ENCODE measurements at regions not wholly inside any gene's neighbourhood (a gene's known extent, or its start where the extent isn't known, plus 50 kb on each side); places are given as distances from the start of the nearest gene placed in this dataset.

DNA sequence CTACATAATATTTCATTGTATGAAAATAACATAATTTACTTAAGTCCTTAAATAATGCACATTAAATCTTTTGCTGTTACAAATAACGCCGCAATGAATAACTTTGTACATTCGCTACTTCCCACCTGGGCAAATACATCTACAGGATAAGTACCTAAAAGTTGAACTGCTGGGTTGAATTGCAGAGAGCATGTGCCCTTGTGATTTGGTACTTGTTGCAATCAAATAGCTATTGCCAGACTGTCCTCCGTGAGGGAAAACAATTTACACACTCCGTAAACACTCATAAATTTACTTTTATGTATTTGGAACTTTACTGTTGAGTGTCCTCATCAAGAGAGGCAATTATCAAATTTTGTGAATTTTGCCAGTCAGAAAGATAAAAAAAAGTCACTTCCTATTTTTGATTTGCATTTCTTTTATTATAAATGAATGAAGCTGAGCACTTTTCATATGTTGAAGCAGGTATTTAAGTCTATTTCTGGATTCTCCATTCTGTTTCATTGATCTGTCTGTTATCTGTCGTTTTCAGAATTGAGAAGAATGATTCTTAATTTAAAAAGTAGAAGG, 140.8 kb upstream of the SERTAD2 start:
- Histone ChIP-seq H3K4me1 (ENCODE audit: control insufficient read depth, insufficient read depth, low read length) (peaks cover 4% of the 10 kb centered on the region), H3K36me3 (ENCODE audit: control insufficient read depth, insufficient read depth, low read length) (no peaks in the 10 kb centered on the region), H3K27ac (ENCODE audit: low read depth, low read length) (no peak overlapping the region), H3K9ac (ENCODE audit: low read length) (no peak overlapping the region), H3K4me3 (ENCODE audit: low read length) (no peak overlapping the region), H3K27me3 (ENCODE audit: control insufficient read depth, insufficient read depth, low read length) (no peaks in the 10 kb centered on the region)

DNA sequence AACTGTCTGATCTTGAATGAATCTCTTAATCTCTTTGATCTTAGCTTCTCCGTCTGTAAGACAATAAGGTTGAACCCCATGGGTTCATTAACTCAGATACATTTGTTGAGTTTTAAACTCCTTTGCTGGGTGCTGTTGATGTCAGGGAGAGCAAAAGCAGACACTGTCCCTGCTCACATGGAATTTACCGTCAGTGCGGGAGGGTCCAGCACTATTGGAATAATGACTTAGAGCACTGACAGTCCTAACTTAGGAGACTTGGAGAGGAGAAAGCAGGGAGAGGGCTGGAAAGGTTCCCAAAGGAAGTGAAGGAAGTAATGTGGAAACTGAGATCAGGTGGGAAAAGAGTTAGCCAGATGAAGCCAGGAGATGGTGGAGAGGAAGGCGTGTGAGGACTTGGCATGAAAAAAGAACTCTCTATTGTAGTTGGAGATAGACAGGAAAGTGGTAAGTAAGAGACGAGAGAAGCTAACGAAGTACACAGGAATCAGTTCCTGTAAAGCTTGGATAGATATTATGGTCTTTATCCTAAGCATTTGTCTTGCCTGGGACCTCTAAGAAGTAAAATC, 141.4 kb upstream of the SERTAD2 start:
- Histone ChIP-seq H3K4me1 (ENCODE audit: control insufficient read depth, insufficient read depth, low read length) (peaks cover 4% of the 10 kb centered on the region), H3K36me3 (ENCODE audit: control insufficient read depth, insufficient read depth, low read length) (no peaks in the 10 kb centered on the region), H3K9ac (ENCODE audit: low read length) (no peak overlapping the region), H3K4me3 (ENCODE audit: low read length) (no peak overlapping the region), H3K27ac (ENCODE audit: low read depth, low read length) (no peak overlapping the region), H3K27me3 (ENCODE audit: control insufficient read depth, insufficient read depth, low read length) (no peaks in the 10 kb centered on the region)

DNA sequence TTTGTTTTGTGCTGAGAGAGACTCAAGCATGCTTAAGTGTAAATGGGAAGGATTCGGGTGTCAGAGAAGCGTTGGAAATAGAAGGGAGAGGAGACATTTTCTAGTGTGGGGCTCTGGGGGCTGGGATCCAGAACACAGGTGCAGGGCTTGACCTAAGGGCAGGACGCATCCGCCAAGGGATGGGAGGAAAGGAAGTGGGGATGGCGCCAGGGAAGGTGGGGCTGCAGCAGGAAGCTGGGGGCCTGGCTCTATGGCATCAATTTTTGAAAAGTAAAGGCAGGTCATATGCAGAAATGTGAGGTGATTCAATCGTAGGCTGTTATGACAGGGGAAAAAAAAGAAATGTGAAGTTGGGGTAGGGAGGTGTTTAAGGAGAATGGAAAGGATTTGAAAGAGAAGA, 143.2 kb upstream of the SERTAD2 start:
- Histone ChIP-seq H3K27me3 (ENCODE audit: control insufficient read depth, insufficient read depth, low read length) (no peaks in the 10 kb centered on the region), H3K36me3 (ENCODE audit: control insufficient read depth, insufficient read depth, low read length) (no peaks in the 10 kb centered on the region), H3K4me1 (ENCODE audit: control insufficient read depth, insufficient read depth, low read length) (peaks cover 4% of the 10 kb centered on the region), H3K4me3 (ENCODE audit: low read length) (no peak overlapping the region), H3K27ac (ENCODE audit: low read depth, low read length) (no peak overlapping the region), H3K9ac (ENCODE audit: low read length) (no peak overlapping the region)

DNA sequence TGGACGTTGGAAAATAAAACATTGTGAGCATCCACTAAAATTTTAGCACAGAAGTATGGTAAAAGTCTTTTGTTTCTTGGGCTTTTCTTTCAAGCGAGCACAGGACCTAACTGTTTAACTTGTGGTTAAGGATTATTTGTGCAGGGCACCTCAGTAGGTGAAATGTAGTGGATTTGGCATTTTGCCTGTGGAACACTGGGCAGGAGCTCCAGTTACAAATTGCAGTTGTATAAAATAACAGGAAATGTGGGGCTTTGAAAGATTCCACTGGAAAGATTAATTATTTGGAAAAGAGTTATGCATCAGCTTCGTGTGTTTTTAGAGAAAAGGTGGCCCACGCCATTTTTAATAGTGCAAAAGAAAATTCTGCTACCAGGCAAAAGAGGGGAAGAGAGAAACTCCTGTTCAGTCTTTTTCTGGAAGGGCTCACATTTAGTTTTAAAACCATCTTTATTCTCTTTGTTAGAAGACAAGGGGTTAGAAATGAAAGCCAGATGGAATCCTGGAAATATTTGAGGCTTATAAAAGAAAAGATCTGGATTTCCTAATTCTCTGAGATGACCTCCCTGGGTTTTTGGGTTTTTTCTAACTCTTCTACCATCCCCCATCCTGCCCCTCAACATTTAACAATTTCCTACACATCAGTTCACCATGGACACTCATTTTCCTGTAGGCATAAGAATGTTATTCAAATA, 144.3 kb upstream of the SERTAD2 start:
- Histone ChIP-seq H3K4me1 (ENCODE audit: control insufficient read depth, insufficient read depth, low read length) (peaks cover 4% of the 10 kb centered on the region), H3K4me3 (ENCODE audit: low read length) (no peak overlapping the region), H3K27ac (ENCODE audit: low read depth, low read length) (no peak overlapping the region), H3K36me3 (ENCODE audit: control insufficient read depth, insufficient read depth, low read length) (no peaks in the 10 kb centered on the region), H3K9ac (ENCODE audit: low read length) (no peak overlapping the region), H3K27me3 (ENCODE audit: control insufficient read depth, insufficient read depth, low read length) (no peaks in the 10 kb centered on the region)

DNA sequence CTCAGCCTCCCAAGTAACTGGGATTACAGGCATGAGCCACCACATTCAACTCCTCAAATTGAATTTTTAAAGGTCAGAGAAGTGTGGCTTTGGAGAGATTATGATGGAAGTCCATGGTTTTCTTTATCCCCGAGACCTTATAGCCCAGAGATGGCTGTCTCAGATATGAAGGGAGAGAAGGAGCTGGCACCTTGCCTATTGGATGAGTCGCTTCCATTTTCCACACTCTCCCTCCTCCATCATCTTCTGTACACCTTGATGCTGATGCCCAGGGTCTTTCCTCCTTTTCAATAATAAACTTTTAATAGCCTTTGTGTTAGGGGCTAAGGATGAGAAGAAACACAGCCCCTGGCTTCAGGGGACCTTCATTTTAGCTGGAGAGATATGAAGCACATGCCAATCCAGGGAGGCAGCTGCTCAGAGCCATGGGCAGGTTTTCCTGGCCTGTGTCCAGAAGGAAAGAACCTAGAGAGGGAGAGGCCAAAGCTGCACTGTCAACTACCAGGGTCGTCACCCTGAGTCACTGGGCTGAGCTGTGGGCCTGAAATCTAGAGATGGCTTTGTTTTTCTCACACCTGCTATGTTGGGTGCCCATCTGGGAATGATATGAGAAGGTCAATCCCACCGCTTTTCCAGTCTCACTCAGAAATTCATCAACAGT, 146.0 kb upstream of the SERTAD2 start:
- H3K36me3 ChIP-seq (ENCODE audit: control insufficient read depth, insufficient read depth, low read length), result no peaks in the 10 kb centered on the region
- H3K4me1 ChIP-seq (ENCODE audit: control insufficient read depth, insufficient read depth, low read length), result peaks cover 4% of the 10 kb centered on the region
- H3K27ac ChIP-seq (ENCODE audit: low read depth, low read length), result no peak overlapping the region
- H3K9ac ChIP-seq (ENCODE audit: low read length), result no peak overlapping the region
- H3K27me3 ChIP-seq (ENCODE audit: control insufficient read depth, insufficient read depth, low read length), result no peaks in the 10 kb centered on the region
- H3K4me3 ChIP-seq (ENCODE audit: low read length), result no peak overlapping the region

DNA sequence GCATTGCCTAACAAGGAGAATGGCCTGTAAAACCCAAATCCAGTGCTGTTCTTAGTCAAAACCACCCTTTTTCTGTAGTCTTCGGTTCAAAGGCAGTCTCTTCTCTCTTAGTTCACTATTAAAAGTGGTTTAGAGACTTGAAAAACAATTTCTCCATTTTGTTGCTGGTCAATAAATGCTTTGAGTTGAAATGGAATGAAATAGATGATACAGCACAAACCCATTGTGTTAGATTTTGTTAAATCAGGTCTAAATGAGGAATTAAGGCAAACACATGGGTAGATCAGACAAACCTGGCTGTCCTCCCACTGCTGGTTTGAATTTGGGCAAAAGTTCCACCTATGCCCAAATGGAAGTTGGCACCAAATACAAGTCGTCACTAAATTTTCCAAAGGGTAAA, 150.1 kb upstream of the SERTAD2 start:
- no peaks in the 10 kb centered on the region for H3K36me3 ChIP-seq (ENCODE audit: control insufficient read depth, insufficient read depth, low read length)
- H3K4me1 ChIP-seq (ENCODE audit: control insufficient read depth, insufficient read depth, low read length), result no peaks in the 10 kb centered on the region
- H3K9ac ChIP-seq (ENCODE audit: low read length), result no peak overlapping the region
- H3K4me3 ChIP-seq (ENCODE audit: low read length), result no peak overlapping the region
- H3K27me3 ChIP-seq (ENCODE audit: control insufficient read depth, insufficient read depth, low read length), result no peaks in the 10 kb centered on the region
- H3K27ac ChIP-seq (ENCODE audit: low read depth, low read length), result no peak overlapping the region

DNA sequence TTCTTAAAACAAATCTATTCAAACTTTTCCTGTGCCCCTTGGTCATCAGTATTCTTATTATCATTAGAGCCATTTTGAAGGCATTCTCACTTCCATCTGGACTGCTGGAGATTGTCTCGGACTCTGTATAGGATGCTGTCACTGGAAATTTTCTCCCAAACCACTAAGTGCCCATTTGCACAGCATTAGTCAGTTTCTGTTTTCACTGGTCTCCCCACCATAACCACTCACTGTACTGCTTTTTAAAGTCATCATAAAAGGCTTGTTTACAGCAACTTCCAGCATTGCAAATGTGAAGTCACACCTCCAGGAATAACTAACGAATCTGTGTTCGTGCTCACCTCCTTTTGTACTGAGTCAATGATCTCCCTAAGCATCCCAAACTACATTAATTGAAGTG, 150.9 kb upstream of the SERTAD2 start:
- H3K27me3 ChIP-seq (ENCODE audit: control insufficient read depth, insufficient read depth, low read length), result no peaks in the 10 kb centered on the region
- H3K4me3 ChIP-seq (ENCODE audit: low read length), result no peak overlapping the region
- H3K27ac ChIP-seq (ENCODE audit: low read depth, low read length), result no peak overlapping the region
- no peak overlapping the region for H3K9ac ChIP-seq (ENCODE audit: low read length)
- H3K4me1 ChIP-seq (ENCODE audit: control insufficient read depth, insufficient read depth, low read length), result no peaks in the 10 kb centered on the region
- no peaks in the 10 kb centered on the region for H3K36me3 ChIP-seq (ENCODE audit: control insufficient read depth, insufficient read depth, low read length)

DNA sequence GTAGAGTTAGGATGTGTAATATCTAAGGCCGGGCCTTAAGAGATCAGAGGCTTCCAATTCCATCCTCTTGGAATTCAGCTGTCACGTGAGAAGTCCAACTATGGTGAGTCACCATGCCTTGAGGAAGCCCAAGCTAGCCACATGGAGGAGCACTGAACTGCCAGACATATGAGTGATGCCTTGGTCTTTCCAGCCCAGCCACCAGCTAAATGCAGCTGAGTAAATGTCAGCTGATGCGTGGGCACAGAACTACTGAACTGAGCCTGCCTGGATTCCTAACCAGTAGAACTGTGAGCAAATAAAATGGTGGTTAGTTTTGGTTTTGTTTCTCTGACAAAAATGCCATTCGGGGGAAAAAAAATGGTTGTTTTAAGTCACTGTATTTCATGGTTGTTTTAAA, 153.7 kb upstream of the SERTAD2 start:
- H3K27me3 ChIP-seq (ENCODE audit: control insufficient read depth, insufficient read depth, low read length), result no peaks in the 10 kb centered on the region
- no peak overlapping the region for H3K4me3 ChIP-seq (ENCODE audit: low read length)
- H3K36me3 ChIP-seq (ENCODE audit: control insufficient read depth, insufficient read depth, low read length), result no peaks in the 10 kb centered on the region
- no peak overlapping the region for H3K9ac ChIP-seq (ENCODE audit: low read length)
- no peak overlapping the region for H3K27ac ChIP-seq (ENCODE audit: low read depth, low read length)
- no peaks in the 10 kb centered on the region for H3K4me1 ChIP-seq (ENCODE audit: control insufficient read depth, insufficient read depth, low read length)

DNA sequence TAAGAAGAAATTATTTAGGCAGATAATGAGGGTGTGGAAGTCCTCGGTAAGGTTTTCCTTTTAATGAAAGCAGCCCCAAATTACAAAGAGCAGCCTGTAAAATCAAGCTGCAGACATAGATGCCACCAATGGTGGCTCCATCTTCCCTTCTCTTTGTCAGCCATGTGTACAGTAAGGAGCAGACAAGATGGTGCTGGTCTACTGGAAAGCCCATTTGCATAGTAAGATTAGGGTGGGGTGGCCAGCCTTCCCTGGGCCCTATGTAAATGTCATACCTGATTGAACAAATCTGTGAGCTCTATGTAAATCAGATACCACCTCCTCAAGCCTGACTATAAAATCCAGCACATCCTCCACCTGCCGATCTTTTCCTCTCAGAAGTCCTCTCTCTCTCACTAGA, 154.4 kb upstream of the SERTAD2 start:
- no peaks in the 10 kb centered on the region for H3K4me1 ChIP-seq (ENCODE audit: control insufficient read depth, insufficient read depth, low read length)
- H3K27ac ChIP-seq (ENCODE audit: low read depth, low read length), result no peak overlapping the region
- no peaks in the 10 kb centered on the region for H3K27me3 ChIP-seq (ENCODE audit: control insufficient read depth, insufficient read depth, low read length)
- H3K4me3 ChIP-seq (ENCODE audit: low read length), result no peak overlapping the region
- no peaks in the 10 kb centered on the region for H3K36me3 ChIP-seq (ENCODE audit: control insufficient read depth, insufficient read depth, low read length)
- no peak overlapping the region for H3K9ac ChIP-seq (ENCODE audit: low read length)

DNA sequence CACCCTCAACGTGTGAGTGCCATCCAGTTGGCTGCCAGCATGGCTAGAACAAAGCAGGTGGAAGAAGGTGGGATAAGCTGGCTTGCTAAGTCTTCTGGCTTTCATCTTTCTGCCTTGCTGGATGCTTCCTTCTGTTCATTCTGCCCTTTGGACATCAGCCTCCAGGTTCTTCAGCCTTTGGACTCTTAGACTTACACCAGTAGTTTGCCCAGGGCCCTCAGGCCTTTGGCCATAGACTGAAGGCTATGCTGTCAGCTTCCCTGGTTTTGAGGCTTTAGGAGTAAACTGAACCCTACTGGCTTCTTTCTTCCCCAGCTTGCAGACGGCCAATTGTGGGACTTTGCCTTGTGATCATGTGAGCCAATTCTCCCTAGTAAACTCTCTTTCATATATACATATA, 155.0 kb upstream of the SERTAD2 start:
- no peaks in the 10 kb centered on the region for H3K27me3 ChIP-seq (ENCODE audit: control insufficient read depth, insufficient read depth, low read length)
- H3K4me1 ChIP-seq (ENCODE audit: control insufficient read depth, insufficient read depth, low read length), result no peaks in the 10 kb centered on the region
- no peak overlapping the region for H3K27ac ChIP-seq (ENCODE audit: low read depth, low read length)
- H3K4me3 ChIP-seq (ENCODE audit: low read length), result no peak overlapping the region
- no peaks in the 10 kb centered on the region for H3K36me3 ChIP-seq (ENCODE audit: control insufficient read depth, insufficient read depth, low read length)
- no peak overlapping the region for H3K9ac ChIP-seq (ENCODE audit: low read length)

DNA sequence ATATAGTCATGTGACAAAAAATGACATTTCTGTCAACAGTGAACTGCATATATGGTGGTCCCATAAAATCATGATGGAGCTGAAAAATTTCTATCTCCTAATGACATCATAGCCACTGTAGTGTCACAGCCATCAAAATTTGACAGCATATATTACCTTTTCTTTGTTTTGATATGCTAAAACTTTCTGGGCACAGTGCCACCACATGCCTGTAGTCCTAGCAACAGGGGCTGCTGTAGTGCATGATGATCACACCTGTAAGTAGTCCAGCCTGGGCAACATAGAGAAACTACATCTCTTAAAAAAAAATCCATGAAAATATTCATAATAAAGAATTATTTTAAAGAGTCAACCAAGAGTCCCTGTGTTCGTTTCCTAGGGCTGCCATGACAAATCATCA, 155.5 kb upstream of the SERTAD2 start:
- H3K4me3 ChIP-seq (ENCODE audit: low read length), result no peak overlapping the region
- no peaks in the 10 kb centered on the region for H3K27me3 ChIP-seq (ENCODE audit: control insufficient read depth, insufficient read depth, low read length)
- H3K4me1 ChIP-seq (ENCODE audit: control insufficient read depth, insufficient read depth, low read length), result peaks cover 2% of the 10 kb centered on the region
- H3K9ac ChIP-seq (ENCODE audit: low read length), result no peak overlapping the region
- no peak overlapping the region for H3K27ac ChIP-seq (ENCODE audit: low read depth, low read length)
- no peaks in the 10 kb centered on the region for H3K36me3 ChIP-seq (ENCODE audit: control insufficient read depth, insufficient read depth, low read length)

DNA sequence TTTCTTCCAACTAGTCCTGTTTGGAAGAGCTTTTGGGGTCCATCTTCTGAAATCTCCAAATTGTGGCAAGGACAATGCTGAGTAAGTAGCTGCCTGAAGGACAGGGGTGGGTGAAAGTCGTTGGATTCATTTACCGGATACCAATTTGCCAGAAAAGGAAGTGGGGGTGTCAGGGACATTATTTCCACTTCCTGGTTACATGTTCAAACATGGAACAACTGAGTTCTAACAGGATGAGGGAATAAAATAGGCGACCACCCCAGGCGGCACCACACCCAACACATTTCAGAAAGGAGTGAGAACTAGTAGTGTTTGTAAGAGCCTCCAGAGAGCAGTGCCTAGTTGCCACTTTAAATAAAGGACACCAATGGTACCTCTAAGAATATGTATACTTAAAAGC, 158.6 kb upstream of the SERTAD2 start:
- peaks cover 2% of the 10 kb centered on the region for H3K4me1 ChIP-seq (ENCODE audit: control insufficient read depth, insufficient read depth, low read length)
- no peak overlapping the region for H3K9ac ChIP-seq (ENCODE audit: low read length)
- H3K36me3 ChIP-seq (ENCODE audit: control insufficient read depth, insufficient read depth, low read length), result no peaks in the 10 kb centered on the region
- no peak overlapping the region for H3K27ac ChIP-seq (ENCODE audit: low read depth, low read length)
- H3K4me3 ChIP-seq (ENCODE audit: low read length), result no peak overlapping the region
- H3K27me3 ChIP-seq (ENCODE audit: control insufficient read depth, insufficient read depth, low read length), result no peaks in the 10 kb centered on the region

All from rectal smooth muscle tissue (tissue), 1 donor.